ENCODE measurements at regions not wholly inside any gene's neighbourhood (a gene's known extent, or its start where the extent isn't known, plus 50 kb on each side); places are given as distances from the start of the nearest gene placed in this dataset.

DNA sequence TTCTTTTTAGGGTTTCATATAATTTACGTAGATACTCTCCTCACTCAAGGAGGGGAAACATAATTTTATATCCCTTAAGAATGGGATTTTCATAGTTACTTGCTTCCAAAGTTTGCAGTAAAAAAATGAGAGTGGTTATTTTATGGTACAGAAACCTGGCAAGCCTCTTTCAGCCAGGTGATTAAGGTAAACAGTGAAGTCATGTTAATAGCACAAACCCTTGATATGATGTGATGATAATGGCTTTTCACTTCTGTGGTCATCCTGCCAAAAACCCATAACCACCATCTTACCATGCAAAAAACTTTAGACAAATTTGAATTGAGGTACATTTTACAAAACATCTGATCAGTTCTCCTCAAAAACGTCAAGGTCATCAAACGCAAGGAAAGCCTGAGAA, 517.8 kb downstream of the SLITRK5 start:
- no peak overlapping the region for H2AFZ ChIP-seq (replicated peaks; ENCODE audit: low read length, poor library complexity)
- in situ Hi-C loops (cut with MboI; ENCODE audit: low sequenced_read_pairs): no loop called here
- no peak overlapping the region for H4K8ac ChIP-seq (ENCODE audit: low read depth in 2 of 2, low read length in 2 of 2)
- H3K79me1 ChIP-seq (ENCODE audit: low read depth in 1 of 2, low read length in 2 of 2): no peaks in the 10 kb centered on the region
- intact Hi-C loops (cut with micrococcal nuclease): no loop called here
- H2BK15ac ChIP-seq (ENCODE audit: low read depth, low read length): no peak overlapping the region
- ChIA-PET POLR2A (ENCODE audit: unreplicated experiment) (no interaction called here), CTCF (no interaction called here)
- no peaks in the 10 kb centered on the region for H3K9me1 ChIP-seq (ENCODE audit: insufficient read depth, low read length)
- H3K9ac ChIP-seq (ENCODE audit: low read depth, low read length): no peak overlapping the region
- H2BK20ac ChIP-seq (ENCODE audit: low read depth, low read length): no peak overlapping the region
- no peaks in the 10 kb centered on the region for H3K36me3 ChIP-seq (ENCODE audit: control insufficient read depth, insufficient read depth, low read length)
- dilution Hi-C loops (cut with HindIII; ENCODE audit: low sequenced_read_pairs, unreplicated experiment): no loop called here
- H4K5ac ChIP-seq (ENCODE audit: low read depth, low read length): no peak overlapping the region
- BruUV-seq (replicated peaks): no TSS peak
- H3K4me3 ChIP-seq (ENCODE audit: insufficient read depth, low read depth, low read length): no peak overlapping the region
- H3K14ac ChIP-seq (replicated peaks; ENCODE audit: low read depth, low read length): no peak overlapping the region
- no peak overlapping the region for H4K91ac ChIP-seq (ENCODE audit: insufficient read depth, low read depth, low read length)
- TF ChIP-seq, protein P1, sequence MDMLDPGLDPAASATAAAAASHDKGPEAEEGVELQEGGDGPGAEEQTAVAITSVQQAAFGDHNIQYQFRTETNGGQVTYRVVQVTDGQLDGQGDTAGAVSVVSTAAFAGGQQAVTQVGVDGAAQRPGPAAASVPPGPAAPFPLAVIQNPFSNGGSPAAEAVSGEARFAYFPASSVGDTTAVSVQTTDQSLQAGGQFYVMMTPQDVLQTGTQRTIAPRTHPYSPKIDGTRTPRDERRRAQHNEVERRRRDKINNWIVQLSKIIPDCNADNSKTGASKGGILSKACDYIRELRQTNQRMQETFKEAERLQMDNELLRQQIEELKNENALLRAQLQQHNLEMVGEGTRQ (IDR thresholded peaks at IDR 0.05; ENCODE audit: low read depth, low read length): no peak
- TF ChIP-seq MAFK (IDR thresholded peaks at IDR 0.05; ENCODE audit: low read depth, low read length) (no peak), RCOR1 (IDR thresholded peaks at IDR 0.05; ENCODE audit: insufficient replicate concordance, low read length) (no peak), RAD21 (IDR thresholded peaks at IDR 0.05; ENCODE audit: low read length) (no peak)
- no peak overlapping the region for H2BK120ac ChIP-seq (ENCODE audit: low read depth, low read length)
- no CpG with 5 or more reads among the region's 3 CpGs for WGBS, 2 experiments (ENCODE audit: extremely low coverage in 2 of 2, insufficient read length in 1 of 2)
- no peaks in the 10 kb centered on the region for H3K9me3 ChIP-seq (ENCODE audit: control insufficient read depth, insufficient read depth, low read length)
- ATAC-seq (ENCODE audit: low read depth) (no peak), DNase-seq (no peak)
- no peak overlapping the region for H3K56ac ChIP-seq (ENCODE audit: extremely low read depth, insufficient read depth, low read length)
- no peak overlapping the region for H3K18ac ChIP-seq (ENCODE audit: low read depth, low read length)
- no peaks in the 10 kb centered on the region for H3K4me1 ChIP-seq (ENCODE audit: control insufficient read depth, insufficient read depth, low read length)
- H3K27me3 ChIP-seq (ENCODE audit: control insufficient read depth, insufficient read depth, low read length): no peaks in the 10 kb centered on the region
- no peaks in the 10 kb centered on the region for H4K20me1 ChIP-seq (ENCODE audit: insufficient read depth, low read length)
- H2AK9ac ChIP-seq (replicated peaks; ENCODE audit: low read depth, low read length, poor library complexity): no peak overlapping the region
- no peak overlapping the region for H3K27ac ChIP-seq (ENCODE audit: insufficient read depth, low read length)
- no peak overlapping the region for H2AK5ac ChIP-seq (ENCODE audit: low read depth, low read length)
- no peak overlapping the region for H3K23ac ChIP-seq (ENCODE audit: low read depth, low read length)
- no peak overlapping the region for H2BK5ac ChIP-seq (ENCODE audit: low read depth, low read length, poor library complexity, severe bottlenecking)
- no peak overlapping the region for H3K4ac ChIP-seq (ENCODE audit: low read depth, low read length)
- no peak overlapping the region for H3K4me2 ChIP-seq (ENCODE audit: low read depth, low read length)

Measured in IMR-90 (cell line).